Naive thymus-derived CD4-positive, alpha-beta T cell (primary cell): ENCODE measurements at regions not wholly inside any gene's neighbourhood (a gene's known extent, or its start where the extent isn't known, plus 50 kb on each side); places are given as distances from the start of the nearest gene placed in this dataset.
"Not testable (repeated sequence)": the region's sequence is repeated elsewhere in the genome, so short reads cannot be mapped to it uniquely, and the experiment has no call there.

Source experiments
- ATAC-seq: fragments of 150-1000 bp; cut with Tn5 transposase; 2 replicates; pipeline ENCODE4 v1.10.0; 2021; ENCODE audit warnings: mild to moderate bottlenecking, moderate library complexity
- CTCF ChIA-PET: fragments of 350-600 bp; sonication (Branson Sonifier 250); formaldehyde crosslinking; loops from one replicate; lab custom pipeline; 2021; ENCODE audit warnings: antibody characterized with exemption; lab: Charles Lee
- POLR2A ChIA-PET: fragments of 350-600 bp; sonication (Branson Sonifier 250); formaldehyde crosslinking; loops from one replicate; lab custom pipeline; 2021; ENCODE audit warnings: antibody characterized with exemption, inconsistent platforms; lab: Charles Lee
- DNase-seq, 9 donors: peaks; one replicate each; pipeline versions ENCODE4 v3.0.0 to v3.0.0-alpha.2; 2020 to 2022; ENCODE audit warnings: mixed read lengths in 1 of 9
- H3K27ac ChIP-seq: one replicate; pipeline ENCODE4 v1.7.0; 2013; ENCODE audit warnings: mild to moderate bottlenecking, low read depth, low read length, moderate library complexity
- H3K27me3 ChIP-seq, 2 donors: one replicate each; pipeline ENCODE4 v1.7.0; 2013; ENCODE audit warnings: low read length in 2 of 2, mild to moderate bottlenecking in 2 of 2, moderate library complexity in 2 of 2; ENCODE audit not compliant: control insufficient read depth in 2 of 2, insufficient read depth in 2 of 2
- H3K36me3 ChIP-seq, 3 experiments: 1 replicate in 2 of 3; 2 replicates in 1 of 3; pipeline ENCODE4 v1.7.0; 2013; ENCODE audit warnings: low read length in 3 of 3, mild to moderate bottlenecking in 3 of 3, moderate library complexity in 1 of 3; ENCODE audit not compliant: insufficient read depth in 3 of 3, control insufficient read depth in 2 of 3
- H3K4me1 ChIP-seq, 2 donors: one replicate each; pipeline ENCODE4 v1.7.0; 2013; ENCODE audit warnings: low read length in 2 of 2, mild to moderate bottlenecking in 2 of 2, moderate library complexity in 1 of 2; ENCODE audit not compliant: control insufficient read depth in 2 of 2, insufficient read depth in 2 of 2
- H3K4me3 ChIP-seq: 2 replicates; pipeline ENCODE4 v1.7.0; 2013; ENCODE audit warnings: mild to moderate bottlenecking, low read length
- H3K9me3 ChIP-seq, 3 experiments: 1 replicate in 2 of 3; 2 replicates in 1 of 3; pipeline ENCODE4 v1.7.0; 2013; ENCODE audit warnings: low read length in 3 of 3; ENCODE audit not compliant: control insufficient read depth in 2 of 3
- H3K27ac Mint-ChIP-seq, 9 donors: one replicate each; pipeline ENCODE4 v1.8.0; 2020 to 2022; ENCODE audit warnings: mixed read lengths in 9 of 9, mild to moderate bottlenecking in 8 of 9, moderate library complexity in 5 of 9, inconsistent platforms in 2 of 9
- H3K27me3 Mint-ChIP-seq, 5 donors: one replicate each; pipeline ENCODE4 v1.8.0; 2021 to 2022; ENCODE audit warnings: mixed read lengths in 5 of 5, mild to moderate bottlenecking in 1 of 5
- H3K36me3 Mint-ChIP-seq, 5 donors: one replicate each; pipeline ENCODE4 v1.8.0; 2020 to 2022; ENCODE audit warnings: mixed read lengths in 5 of 5, mild to moderate bottlenecking in 3 of 5, inconsistent platforms in 1 of 5
- H3K4me1 Mint-ChIP-seq, 7 donors: one replicate each; pipeline ENCODE4 v1.8.0; 2020 to 2022; ENCODE audit warnings: mixed read lengths in 7 of 7, mild to moderate bottlenecking in 3 of 7, inconsistent platforms in 1 of 7
- H3K4me3 Mint-ChIP-seq, 10 donors: one replicate each; pipeline ENCODE4 v1.8.0; 2020 to 2022; ENCODE audit warnings: mild to moderate bottlenecking in 10 of 10, mixed read lengths in 10 of 10, moderate library complexity in 6 of 10, inconsistent platforms in 2 of 10
- H3K9me3 Mint-ChIP-seq, 11 donors: one replicate each; pipeline ENCODE4 v1.8.0; 2020 to 2022; ENCODE audit warnings: mixed read lengths in 11 of 11, mild to moderate bottlenecking in 4 of 11, inconsistent platforms in 1 of 11, moderate library complexity in 1 of 11
- intact Hi-C, 2 donors: fragments of 100-400 bp; cut with micrococcal nuclease; formaldehyde crosslinking; loops; one replicate each; pipeline ENCODE4 v1.15.1; 2023

GRCh38 chr3:140769951-140770350 is 92.1 kb downstream of the TRIM42 start:
- Histone ChIP-seq H3K36me3 (no peaks in the 10 kb centered on the region), H3K4me1 (no peaks in the 10 kb centered on the region), H3K4me3 (no peak overlapping the region), H3K27ac (no peak overlapping the region), H3K9me3 (no peaks in the 10 kb centered on the region), H3K27me3 (no peaks in the 10 kb centered on the region)
- Mint-ChIP-seq H3K27me3 (peaks cover 8 to 26% (median 15%) of the 10 kb centered on the region in 5 donors), H3K4me3 (no peak overlapping the region), H3K9me3 (peaks cover 0 to 7% (median 4%) of the 10 kb centered on the region in 11 donors), H3K36me3 (peaks cover 0 to 4% (median 0%) of the 10 kb centered on the region in 5 donors), H3K4me1 (peaks cover 0 to 9% (median 0%) of the 10 kb centered on the region in 7 donors), H3K27ac (no peak overlapping the region)
- ATAC-seq: no peak
- CTCF ChIA-PET: no interaction called here
- no peak for DNase-seq
- POLR2A ChIA-PET: no interaction called here
- intact Hi-C loops: no loop called here

- no peak for DNase-seq
- H3K27me3 ChIP-seq: no peaks in the 10 kb centered on the region
- intact Hi-C loops: no loop called here
- ChIA-PET POLR2A (no interaction called here), CTCF (no interaction called here)
- peaks cover 0 to 5% (median 0%) of the 10 kb centered on the region in 7 donors for H3K4me1 Mint-ChIP-seq
- H3K9me3 Mint-ChIP-seq: peaks cover 0 to 10% (median 5%) of the 10 kb centered on the region in 11 donors
- no peak overlapping the region for H3K4me3 ChIP-seq
- no peaks in the 10 kb centered on the region for H3K4me1 ChIP-seq
- no peaks in the 10 kb centered on the region for H3K36me3 ChIP-seq
- H3K4me3 Mint-ChIP-seq: no peak overlapping the region
- H3K27ac Mint-ChIP-seq: peak overlapping the region in 3 of 9 donors; percentile 6 to 35 (median 27)
- peaks cover 4 to 27% (median 9%) of the 10 kb centered on the region in 5 donors for H3K27me3 Mint-ChIP-seq
- H3K9me3 ChIP-seq: no peaks in the 10 kb centered on the region
- H3K27ac ChIP-seq: no peak overlapping the region
- H3K36me3 Mint-ChIP-seq: peaks cover 0 to 6% (median 0%) of the 10 kb centered on the region in 5 donors
- ATAC-seq: peak; percentile 44
Observed at GRCh38 chr3:140770977-140771667, 93.3 kb downstream of the TRIM42 start.

GRCh38 chr3:140777631-140778233 is 99.9 kb downstream of the TRIM42 start:
- DNase-seq (no peak), ATAC-seq (no peak)
- H3K27me3 ChIP-seq: no peaks in the 10 kb centered on the region
- no peak overlapping the region for H3K27ac Mint-ChIP-seq
- intact Hi-C loops: no loop called here
- H3K4me3 ChIP-seq: no peak overlapping the region
- peaks cover 0 to 9% (median 0%) of the 10 kb centered on the region in 5 donors for H3K36me3 Mint-ChIP-seq
- H3K9me3 ChIP-seq: no peaks in the 10 kb centered on the region
- H3K27ac ChIP-seq: no peak overlapping the region
- peaks cover 4 to 29% (median 10%) of the 10 kb centered on the region in 11 donors for H3K9me3 Mint-ChIP-seq
- ChIA-PET CTCF (no interaction called here), POLR2A (no interaction called here)
- no peak overlapping the region for H3K4me3 Mint-ChIP-seq
- H3K4me1 ChIP-seq: no peaks in the 10 kb centered on the region
- peaks cover 0 to 12% (median 9%) of the 10 kb centered on the region in 5 donors for H3K27me3 Mint-ChIP-seq
- H3K36me3 ChIP-seq: no peaks in the 10 kb centered on the region
- H3K4me1 Mint-ChIP-seq: no peaks in the 10 kb centered on the region

GRCh38 chr3:140791368-140791767 is 113.5 kb downstream of the TRIM42 start:
- intact Hi-C loops: no loop called here
- peaks cover 5 to 42% (median 14%) of the 10 kb centered on the region in 11 donors for H3K9me3 Mint-ChIP-seq

DNA sequence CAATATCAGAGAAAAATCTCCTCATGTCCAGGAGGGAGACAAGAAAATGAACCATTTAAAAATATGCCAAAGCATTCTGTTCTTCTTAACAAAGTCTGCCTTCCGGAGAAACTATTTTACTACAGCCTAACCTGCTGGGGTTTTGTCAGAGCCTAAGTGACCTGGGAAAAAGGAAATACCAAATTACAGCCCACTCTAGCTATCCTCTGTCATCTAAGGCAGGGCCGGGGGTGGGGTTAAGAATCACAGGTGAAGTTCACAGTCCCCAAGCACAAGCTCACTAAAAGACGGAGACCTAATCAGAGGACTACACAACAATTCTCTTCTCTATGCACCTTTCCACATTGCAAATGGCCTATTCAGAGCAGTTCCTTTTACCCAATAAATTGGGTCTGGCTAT is 116.6 kb downstream of the TRIM42 start:
- Histone ChIP-seq H3K27ac (no peak overlapping the region), H3K36me3 (no peaks in the 10 kb centered on the region), H3K4me3 (no peak overlapping the region), H3K9me3 (peaks cover 0 to 12% (median 0%) of the 10 kb centered on the region in 3 experiments), H3K4me1 (no peaks in the 10 kb centered on the region), H3K27me3 (no peaks in the 10 kb centered on the region)
- Mint-ChIP-seq H3K27me3 (peaks cover 0 to 5% (median 0%) of the 10 kb centered on the region in 5 donors), H3K27ac (no peak overlapping the region), H3K36me3 (peaks cover 0 to 11% (median 0%) of the 10 kb centered on the region in 5 donors), H3K4me1 (no peaks in the 10 kb centered on the region), H3K9me3 (peaks cover 5 to 53% (median 14%) of the 10 kb centered on the region in 11 donors), H3K4me3 (no peak overlapping the region)
- no peak for ATAC-seq
- no peak for DNase-seq
- ChIA-PET CTCF (no interaction called here), POLR2A (no interaction called here)
- intact Hi-C loops: no loop called here

More at GRCh38 chr3:140791368-140791767, 113.5 kb downstream of the TRIM42 start:
- H3K4me1 Mint-ChIP-seq: no peaks in the 10 kb centered on the region
- H3K4me3 ChIP-seq: no peak overlapping the region
- ChIA-PET CTCF (no interaction called here), POLR2A (no interaction called here)
- no peaks in the 10 kb centered on the region for H3K27me3 ChIP-seq
- no peaks in the 10 kb centered on the region for H3K4me1 ChIP-seq
- ATAC-seq: no peak
- no peaks in the 10 kb centered on the region for H3K36me3 ChIP-seq
- H3K27ac ChIP-seq: no peak overlapping the region
- no peak for DNase-seq
- no peak overlapping the region for H3K4me3 Mint-ChIP-seq
- H3K27ac Mint-ChIP-seq: no peak overlapping the region
- H3K27me3 Mint-ChIP-seq: peaks cover 0 to 5% (median 4%) of the 10 kb centered on the region in 5 donors
- H3K9me3 ChIP-seq: peaks cover 0 to 12% (median 0%) of the 10 kb centered on the region in 3 experiments
- peaks cover 0 to 11% (median 0%) of the 10 kb centered on the region in 5 donors for H3K36me3 Mint-ChIP-seq

DNA sequence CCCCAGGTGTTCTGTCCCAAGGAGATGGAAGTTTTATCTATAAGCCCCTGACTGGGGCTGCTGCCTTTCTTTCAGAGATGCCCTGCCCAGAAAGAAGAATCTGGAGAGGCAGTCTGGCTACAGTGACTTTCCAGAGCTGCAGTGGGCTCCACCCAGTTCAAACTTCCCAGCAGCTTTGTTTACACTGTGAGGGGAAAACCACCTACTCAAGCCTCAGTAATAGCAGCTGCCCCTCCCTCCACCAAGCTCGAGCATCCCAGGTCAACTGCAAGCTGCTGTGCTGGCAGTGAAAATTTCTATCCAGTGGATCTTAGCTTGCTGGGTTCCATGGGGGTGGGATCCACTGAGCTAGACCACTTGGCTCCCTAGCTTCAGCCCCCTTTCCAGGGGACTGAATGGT is 125.0 kb downstream of the TRIM42 start:
- POLR2A ChIA-PET, ATAC-seq, H3K4me3 ChIP-seq, H3K4me1 ChIP-seq, H3K4me3 Mint-ChIP-seq, H3K36me3 ChIP-seq, DNase-seq, H3K27ac ChIP-seq, H3K4me1 Mint-ChIP-seq, H3K27ac Mint-ChIP-seq, H3K9me3 ChIP-seq, H3K27me3 ChIP-seq, intact Hi-C loops, CTCF ChIA-PET: not testable (repeated sequence)
- Mint-ChIP-seq H3K27me3 (peaks cover 2 to 13% (median 6%) of the 10 kb centered on the region in 5 donors), H3K9me3 (peaks cover 7 to 52% (median 26%) of the 10 kb centered on the region in 11 donors), H3K36me3 (peaks cover 0 to 14% (median 2%) of the 10 kb centered on the region in 5 donors)
